Activated CD4-positive, alpha-beta T cell treated with anti-CD3 and anti-CD28 coated beads, Interleukin-2, Interleukin-6, amounts not matched to agents 100 ng/mL and 50 ng/mL, durations not matched to agents 16 hours and 8 hours (primary cell): ENCODE measurements at regions not wholly inside any gene's neighbourhood (a gene's known extent, or its start where the extent isn't known, plus 50 kb on each side); places are given as distances from the start of the nearest gene placed in this dataset.

Source experiments
- DNase-seq: peaks from one replicate; pipeline ENCODE4 v3.0.0-alpha.2; 2020

DNA sequence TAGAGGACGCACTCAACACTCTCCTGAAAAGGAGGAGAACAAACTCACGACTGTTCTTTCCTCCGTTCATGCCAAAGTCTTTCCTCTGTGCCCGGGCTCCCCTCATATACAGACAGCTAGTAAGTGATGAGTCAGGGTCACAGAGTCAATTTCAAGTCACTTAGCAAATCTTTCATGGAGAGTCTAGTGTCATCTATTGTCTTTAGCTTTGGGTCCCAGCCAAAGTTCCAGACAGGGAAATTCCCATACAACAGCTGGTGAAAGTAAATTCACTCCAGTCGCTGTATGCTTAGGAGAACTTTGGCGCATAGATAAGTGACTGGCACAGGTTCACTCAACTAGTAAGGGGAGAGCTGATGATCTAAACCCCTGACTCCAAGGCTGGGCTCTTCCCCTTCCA lies 226.5 kb downstream of the MID1 start:
- DNase-seq = no peak

DNA sequence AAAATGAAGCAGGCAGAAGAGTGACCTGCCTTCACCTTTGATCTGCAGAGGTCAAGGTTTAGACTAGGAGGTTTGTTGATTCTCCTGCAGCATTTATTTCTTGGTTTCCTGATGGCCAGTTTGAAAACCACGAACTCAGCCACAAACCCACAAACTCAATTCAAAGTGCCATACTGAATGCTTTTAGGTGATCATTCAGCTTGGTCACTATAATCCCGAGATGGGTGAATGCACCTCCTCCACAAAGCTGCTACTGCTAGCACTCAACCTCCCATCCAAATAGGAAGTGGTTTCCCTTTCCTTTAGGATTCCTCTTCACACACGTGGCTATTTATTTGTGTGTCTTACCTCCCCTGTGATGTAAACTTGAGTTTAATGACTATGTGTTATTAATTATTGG lies 225.2 kb downstream of the MID1 start:
- no peak for DNase-seq
